A549 (cell line): ENCODE measurements at regions not wholly inside any gene's neighbourhood (a gene's known extent, or its start where the extent isn't known, plus 50 kb on each side); places are given as distances from the start of the nearest gene placed in this dataset.

Experiments
- ATAC-seq, 2 experiments: fragments of 200-7000 bp in 1 of 2; fragments of >200 bp in 1 of 2; cut with Nextera tagmentation in 1 of 2; cut with Tn5 transposase in 1 of 2; 3 replicates each; pipeline versions ENCODE4 v1.8.0 to v1.9.1; 2018 to 2020; ENCODE audit warnings: mild to moderate bottlenecking in 1 of 2, moderate library complexity in 1 of 2
- CTCF ChIA-PET: fragments of 300-600 bp; sonication (Branson Sonifier 250); formaldehyde crosslinking; extraction: SDS; loops from one replicate; lab custom pipeline; 2021; ENCODE audit warnings: antibody characterized with exemption, inconsistent platforms; lab: Yijun Ruan, JAX
- POLR2A ChIA-PET: fragments of 350-600 bp; formaldehyde crosslinking; extraction: SDS; loops from one replicate; lab custom pipeline; 2021; ENCODE audit warnings: antibody characterized with exemption, inconsistent platforms; lab: Yijun Ruan, JAX
- DNase-seq, 2 experiments: peaks; one replicate each; pipeline versions ENCODE4 v3.0.0 to v3.0.0-alpha.2; 2011 to 2016; ENCODE audit warnings: low read depth in 1 of 2, low spot score in 1 of 2
- FAIRE-seq: peaks from 2 replicates; lab custom pipeline; 2011; peaks lifted over from hg19 to GRCh38; lab: Jason Lieb, UNC
- H3K27ac ChIP-seq, 2 experiments: fragments of >200 bp; sonication (Bioruptor Twin); formaldehyde crosslinking; 3 replicates each; pipeline ENCODE4 v1.5.1; 2016 to 2017
- H3K4me1 ChIP-seq: fragments of >200 bp; sonication (Bioruptor Twin); formaldehyde crosslinking; 3 replicates; pipeline ENCODE4 v1.6.1; 2016
- H3K4me2 ChIP-seq: fragments of >200 bp; sonication (Bioruptor Twin); formaldehyde crosslinking; 3 replicates; pipeline ENCODE4 v1.6.1; 2016
- H3K4me3 ChIP-seq: fragments of >200 bp; sonication (Bioruptor Twin); formaldehyde crosslinking; 3 replicates; pipeline ENCODE4 v1.5.1; 2016
- H3K9me3 ChIP-seq: fragments of >200 bp; sonication (Bioruptor Twin); formaldehyde crosslinking; 3 replicates; pipeline ENCODE4 v1.6.1; 2016
- BCL3 ChIP-seq: fragments of >200 bp; sonication (Bioruptor Twin); formaldehyde crosslinking; IDR thresholded peaks from 3 replicates; pipeline ENCODE4 v1.6.1; 2016
- BHLHE40 ChIP-seq: IDR thresholded peaks from 2 replicates; pipeline ENCODE4 v1.6.1; 2012; ENCODE audit warnings: low read depth, low read length, inconsistent platforms
- CBX8 ChIP-seq: fragments of 200-600 bp; sonication (generic); IDR thresholded peaks from 2 replicates; pipeline ENCODE4 v1.6.1; 2016
- CHD2 ChIP-seq: fragments of 150-350 bp; IDR thresholded peaks from 2 replicates; pipeline ENCODE4 v1.6.1; 2014; ENCODE audit warnings: low read length; ENCODE audit not compliant: partially characterized antibody
- EHF ChIP-seq: fragments of 250-450 bp; sonication (Bioruptor Pico); IDR thresholded peaks from 2 replicates; pipeline ENCODE4 v1.5.0; 2020; ENCODE audit warnings: mild to moderate bottlenecking
- ESRRA ChIP-seq: fragments of 150-350 bp; IDR thresholded peaks from 2 replicates; pipeline ENCODE4 v1.6.1; 2014; ENCODE audit warnings: mild to moderate bottlenecking, low read length, borderline replicate concordance
- HDAC2 ChIP-seq: fragments of 200-600 bp; sonication (generic); IDR thresholded peaks from 2 replicates; pipeline ENCODE4 v1.6.1; 2016
- HES2 ChIP-seq: fragments of >200 bp; sonication (Bioruptor Twin); formaldehyde crosslinking; IDR thresholded peaks from 2 replicates; pipeline ENCODE4 v1.6.1; 2016
- HEYL ChIP-seq: fragments of 250-450 bp; sonication (Bioruptor Pico); IDR thresholded peaks from 2 replicates; pipeline ENCODE4 v1.8.0; 2021; ENCODE audit warnings: mild to moderate bottlenecking, moderate library complexity
- HOXA7 ChIP-seq: fragments of 250-450 bp; sonication (Bioruptor Pico); IDR thresholded peaks from 2 replicates; pipeline ENCODE4 v1.5.0; 2020; ENCODE audit warnings: mild to moderate bottlenecking, moderate library complexity
- HOXB13 ChIP-seq: fragments of 250-450 bp; sonication (Bioruptor Pico); IDR thresholded peaks from 2 replicates; pipeline ENCODE4 v1.5.0; 2020; ENCODE audit warnings: low read depth, mild to moderate bottlenecking, moderate library complexity
- HOXB5 ChIP-seq: fragments of 250-450 bp; sonication (Bioruptor Pico); IDR thresholded peaks from 2 replicates; pipeline ENCODE4 v1.5.0; 2020; ENCODE audit warnings: mild to moderate bottlenecking, moderate library complexity
- JUN ChIP-seq, 2 experiments: fragments of >200 bp; sonication (Bioruptor Twin); formaldehyde crosslinking; IDR thresholded peaks; 2 replicates in 1 of 2; 3 replicates in 1 of 2; pipeline ENCODE4 v1.6.1; 2016 to 2017
- KDM1A ChIP-seq: fragments of 200-600 bp; sonication (generic); IDR thresholded peaks from 2 replicates; pipeline ENCODE4 v1.6.1; 2016; ENCODE audit warnings: low read depth, mild to moderate bottlenecking
- KDM5A ChIP-seq: fragments of 200-600 bp; sonication (generic); IDR thresholded peaks from 2 replicates; pipeline ENCODE4 v1.6.1; 2016; ENCODE audit warnings: antibody characterized with exemption, mild to moderate bottlenecking
- MAFK ChIP-seq: fragments of 450-650 bp; IDR thresholded peaks from 2 replicates; pipeline ENCODE4 v1.6.1; 2014; ENCODE audit not compliant: partially characterized antibody
- MAX ChIP-seq: IDR thresholded peaks from 2 replicates; pipeline ENCODE4 v1.6.1; 2012
- MYC ChIP-seq: IDR thresholded peaks from 2 replicates; pipeline ENCODE4 v1.6.1; 2012; ENCODE audit warnings: mild to moderate bottlenecking, inconsistent platforms, low read length, improper control_type of control experiment, borderline replicate concordance
- NFE2L2 ChIP-seq: fragments of 150-350 bp; conservative IDR thresholded peaks from 2 replicates; pipeline ENCODE4 v1.6.1; 2014; ENCODE audit warnings: low read length
- NPAS2 ChIP-seq: fragments of 250-450 bp; sonication (Bioruptor Pico); IDR thresholded peaks from 2 replicates; pipeline ENCODE4 v1.8.0; 2022; ENCODE audit warnings: mild to moderate bottlenecking, moderate library complexity, borderline replicate concordance
- NR3C1 ChIP-seq: fragments of >200 bp; sonication (Bioruptor Twin); formaldehyde crosslinking; IDR thresholded peaks from 3 replicates; pipeline ENCODE4 v1.6.1; 2017
- POLR2A ChIP-seq: IDR thresholded peaks from 2 replicates; pipeline ENCODE4 v1.6.1; 2012; ENCODE audit warnings: mild to moderate bottlenecking, low read length
- POLR2AphosphoS2 ChIP-seq: conservative IDR thresholded peaks from 2 replicates; pipeline ENCODE4 v1.6.1; 2012; ENCODE audit warnings: low read length, improper control_type of control experiment, inconsistent platforms
- RAD21 ChIP-seq, 2 experiments: fragments of >200 bp in 1 of 2; sonication (Bioruptor Twin) in 1 of 2; formaldehyde crosslinking in 1 of 2; IDR thresholded peaks in 1 of 2; conservative IDR thresholded peaks in 1 of 2; 2 replicates in 1 of 2; 3 replicates in 1 of 2; pipeline ENCODE4 v1.6.1; 2012 to 2018; ENCODE audit warnings: inconsistent platforms in 1 of 2
- RCOR1 ChIP-seq: fragments of 150-350 bp; IDR thresholded peaks from 2 replicates; pipeline ENCODE4 v1.6.1; 2014; ENCODE audit warnings: antibody characterized with exemption, low read length, low read depth
- RFX5 ChIP-seq: fragments of 450-650 bp; IDR thresholded peaks from 2 replicates; pipeline ENCODE4 v1.7.1; 2014; ENCODE audit warnings: antibody characterized with exemption, mild to moderate bottlenecking, moderate library complexity
- SMC3 ChIP-seq: fragments of >200 bp; sonication (Bioruptor Twin); formaldehyde crosslinking; IDR thresholded peaks from 3 replicates; pipeline ENCODE4 v1.6.1; 2018; ENCODE audit warnings: inconsistent platforms
- TFCP2L1 ChIP-seq: fragments of 250-450 bp; sonication (Bioruptor Pico); IDR thresholded peaks from 2 replicates; pipeline ENCODE4 v1.5.0; 2021; ENCODE audit warnings: mild to moderate bottlenecking
- TP53 ChIP-seq: fragments of 250-450 bp; sonication (Bioruptor Pico); IDR thresholded peaks from 2 replicates; pipeline ENCODE4 v1.5.0; 2021; ENCODE audit warnings: mild to moderate bottlenecking, moderate library complexity
- WGBS: methylation state at CpG from one replicate; pipeline ENCODE4 v1.1.6; 2017; ENCODE audit errors: missing lambda C conversion rate; 5-methylcytosine and 5-hydroxymethylcytosine counted together
- TF ChIP-seq, protein P1 (sequence below): fragments of >200 bp; sonication (Bioruptor Twin); formaldehyde crosslinking; IDR thresholded peaks from 3 replicates; pipeline ENCODE4 v1.5.1; 2016
- TF ChIP-seq, protein P2 (sequence below): fragments of 250-450 bp; sonication (Bioruptor Pico); IDR thresholded peaks from 2 replicates; pipeline ENCODE4 v1.5.0; 2021; ENCODE audit warnings: mild to moderate bottlenecking, moderate library complexity, borderline replicate concordance

DNA sequence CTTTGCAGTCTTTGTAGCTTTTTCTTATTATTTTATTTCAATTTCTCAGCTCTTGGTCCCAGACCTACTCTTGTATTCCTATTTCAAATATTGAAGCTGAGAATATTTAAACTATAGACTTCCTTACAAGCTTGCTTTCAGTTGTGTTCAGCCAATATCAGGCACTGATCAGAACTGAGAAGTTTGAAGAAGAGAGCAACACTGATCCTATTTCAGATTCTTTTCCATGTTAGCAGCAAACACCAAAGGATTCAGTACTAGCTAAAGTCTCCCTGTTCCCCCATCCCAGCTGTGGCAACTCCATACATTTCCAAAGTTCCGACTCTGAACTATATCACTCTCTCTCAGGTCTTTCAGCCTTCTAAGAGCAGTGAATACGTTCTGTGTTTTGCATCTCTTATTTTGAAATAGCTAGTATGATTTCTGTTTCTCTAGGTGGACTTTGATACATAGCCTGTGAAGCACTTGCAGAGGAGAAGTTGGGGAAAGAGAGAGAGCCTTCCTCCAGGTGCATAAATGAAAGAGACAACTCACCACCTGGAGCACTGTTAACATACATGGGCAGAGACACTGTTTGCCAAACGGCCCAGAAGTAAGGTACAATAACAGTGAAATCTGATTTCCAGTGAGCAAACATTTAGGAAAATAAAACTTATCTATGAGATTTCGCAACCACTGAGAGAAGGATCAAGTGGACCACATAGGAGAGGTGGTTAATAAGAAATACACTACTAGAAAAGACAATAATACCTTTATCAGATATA, 135.0 kb upstream of the ZNF804A start (continued):
- no peak for TF ChIP-seq JUN (IDR thresholded peaks at IDR 0.05)

GRCh38 chr2:184463866-184464248, 134.5 kb upstream of the ZNF804A start:
- no peak overlapping the region for H3K27ac ChIP-seq
- 28% methylated on average over 1 of the region's 1 CpG for WGBS
- no peak for DNase-seq
- no peak overlapping the region for H3K4me3 ChIP-seq
- ATAC-seq, result no peak
- no peak overlapping the region for H3K4me2 ChIP-seq
- H3K9me3 ChIP-seq, result no peaks in the 10 kb centered on the region
- ChIA-PET CTCF (no interaction called here), POLR2A (no interaction called here)
- FAIRE-seq, result no peak
- no peaks in the 10 kb centered on the region for H3K4me1 ChIP-seq
- TF ChIP-seq TFCP2L1 (CRISPR knock-in tag) (no peak), POLR2AphosphoS2 (no peak), CHD2 (no peak), MYC (no peak), BHLHE40 (no peak), SMC3 (no peak), NR3C1 (no peak), KDM5A (no peak), NPAS2 (CRISPR knock-in tag) (no peak), ESRRA (no peak), TP53 (CRISPR knock-in tag) (no peak), HOXB13 (CRISPR knock-in tag) (no peak), MAX (no peak), HDAC2 (no peak), HES2 (no peak), HEYL (no peak)
- TF ChIP-seq, protein P1, sequence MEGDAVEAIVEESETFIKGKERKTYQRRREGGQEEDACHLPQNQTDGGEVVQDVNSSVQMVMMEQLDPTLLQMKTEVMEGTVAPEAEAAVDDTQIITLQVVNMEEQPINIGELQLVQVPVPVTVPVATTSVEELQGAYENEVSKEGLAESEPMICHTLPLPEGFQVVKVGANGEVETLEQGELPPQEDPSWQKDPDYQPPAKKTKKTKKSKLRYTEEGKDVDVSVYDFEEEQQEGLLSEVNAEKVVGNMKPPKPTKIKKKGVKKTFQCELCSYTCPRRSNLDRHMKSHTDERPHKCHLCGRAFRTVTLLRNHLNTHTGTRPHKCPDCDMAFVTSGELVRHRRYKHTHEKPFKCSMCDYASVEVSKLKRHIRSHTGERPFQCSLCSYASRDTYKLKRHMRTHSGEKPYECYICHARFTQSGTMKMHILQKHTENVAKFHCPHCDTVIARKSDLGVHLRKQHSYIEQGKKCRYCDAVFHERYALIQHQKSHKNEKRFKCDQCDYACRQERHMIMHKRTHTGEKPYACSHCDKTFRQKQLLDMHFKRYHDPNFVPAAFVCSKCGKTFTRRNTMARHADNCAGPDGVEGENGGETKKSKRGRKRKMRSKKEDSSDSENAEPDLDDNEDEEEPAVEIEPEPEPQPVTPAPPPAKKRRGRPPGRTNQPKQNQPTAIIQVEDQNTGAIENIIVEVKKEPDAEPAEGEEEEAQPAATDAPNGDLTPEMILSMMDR, result no peak

- DNase-seq (no peak), ATAC-seq (no peak), FAIRE-seq (no peak)
- no peak for TF ChIP-seq BCL3
- TF ChIP-seq MAFK, result peak; percentile 36
- H3K4me1 ChIP-seq, result no peaks in the 10 kb centered on the region
- 17% methylated on average over 3 of the region's 3 CpGs for WGBS
- H3K27ac ChIP-seq, result no peak overlapping the region
- H3K4me2 ChIP-seq, result no peak overlapping the region
- ChIA-PET CTCF (no interaction called here), POLR2A (no interaction called here)
- no peak overlapping the region for H3K4me3 ChIP-seq
- no peaks in the 10 kb centered on the region for H3K9me3 ChIP-seq
These were observed 129.5 kb upstream of the ZNF804A start for GRCh38 chr2:184468826-184469225.

GRCh38 chr2:184472481-184472880, 125.8 kb upstream of the ZNF804A start:
- H3K4me1 ChIP-seq, result no peaks in the 10 kb centered on the region
- ATAC-seq, result no peak
- CTCF ChIA-PET, result no interaction called here
- no peak for DNase-seq
- 46% methylated on average over 1 of the region's 1 CpG for WGBS
- FAIRE-seq, result no peak
- no peak overlapping the region for H3K27ac ChIP-seq
- no peak overlapping the region for H3K4me3 ChIP-seq
- H3K9me3 ChIP-seq, result no peaks in the 10 kb centered on the region
- POLR2A ChIA-PET, result no interaction called here
- H3K4me2 ChIP-seq, result no peak overlapping the region
- TF ChIP-seq RFX5, result no peak
- TF ChIP-seq POLR2A, result no peak
- TF ChIP-seq KDM1A, result no peak
- TF ChIP-seq MAX, result no peak
- TF ChIP-seq CBX8, result no peak
- TF ChIP-seq HOXB5 (CRISPR knock-in tag), result no peak
- TF ChIP-seq RCOR1, result no peak
- TF ChIP-seq NR3C1, result no peak
- TF ChIP-seq, protein P2, sequence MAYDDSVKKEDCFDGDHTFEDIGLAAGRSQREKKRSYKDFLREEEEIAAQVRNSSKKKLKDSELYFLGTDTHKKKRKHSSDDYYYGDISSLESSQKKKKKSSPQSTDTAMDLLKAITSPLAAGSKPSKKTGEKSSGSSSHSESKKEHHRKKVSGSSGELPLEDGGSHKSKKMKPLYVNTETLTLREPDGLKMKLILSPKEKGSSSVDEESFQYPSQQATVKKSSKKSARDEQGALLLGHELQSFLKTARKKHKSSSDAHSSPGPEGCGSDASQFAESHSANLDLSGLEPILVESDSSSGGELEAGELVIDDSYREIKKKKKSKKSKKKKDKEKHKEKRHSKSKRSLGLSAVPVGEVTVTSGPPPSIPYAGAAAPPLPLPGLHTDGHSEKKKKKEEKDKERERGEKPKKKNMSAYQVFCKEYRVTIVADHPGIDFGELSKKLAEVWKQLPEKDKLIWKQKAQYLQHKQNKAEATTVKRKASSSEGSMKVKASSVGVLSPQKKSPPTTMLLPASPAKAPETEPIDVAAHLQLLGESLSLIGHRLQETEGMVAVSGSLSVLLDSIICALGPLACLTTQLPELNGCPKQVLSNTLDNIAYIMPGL (CRISPR knock-in tag), result no peak
- no peak for TF ChIP-seq EHF (CRISPR knock-in tag)
- no peak for TF ChIP-seq SMC3
- no peak for TF ChIP-seq HOXA7 (CRISPR knock-in tag)
- no peak for TF ChIP-seq NFE2L2
- no peak for TF ChIP-seq RAD21 (conservative IDR thresholded peaks at IDR 0.05 in 1 of 2, IDR thresholded peaks at IDR 0.05 in 1 of 2)
